ENCODE measurements at regions not wholly inside any gene's neighbourhood (a gene's known extent, or its start where the extent isn't known, plus 50 kb on each side); places are given as distances from the start of the nearest gene placed in this dataset.
"Not testable (repeated sequence)": the region's sequence is repeated elsewhere in the genome, so short reads cannot be mapped to it uniquely, and the experiment has no call there.

- Histone ChIP-seq H3K4me2 (ENCODE audit: low read length) (no peak overlapping the region), H3K9me3 (replicated peaks; ENCODE audit: low read length) (no peaks in the 10 kb centered on the region), H3K4me1 (ENCODE audit: control insufficient read depth, insufficient read depth, low read length) (peaks cover 8% of the 10 kb centered on the region), H3K9ac (ENCODE audit: low read depth, low read length) (no peak overlapping the region), H3K36me3 (ENCODE audit: insufficient read depth, low read length) (no peaks in the 10 kb centered on the region), H3K4me3 (ENCODE audit: low read length) (no peak overlapping the region), H3K27me3 (ENCODE audit: control insufficient read depth, insufficient read depth, low read length) (no peaks in the 10 kb centered on the region)
Measured at GRCh38 chr13:64640002-64640401, 2590.1 kb downstream of the PCDH9 start.

- H3K9me3 ChIP-seq (replicated peaks; ENCODE audit: low read length): no peaks in the 10 kb centered on the region
- no peak overlapping the region for H3K9ac ChIP-seq (ENCODE audit: low read depth, low read length)
- no peaks in the 10 kb centered on the region for H3K27me3 ChIP-seq (ENCODE audit: control insufficient read depth, insufficient read depth, low read length)
- H3K4me3 ChIP-seq (ENCODE audit: low read length): no peak overlapping the region
- peaks cover 8% of the 10 kb centered on the region for H3K4me1 ChIP-seq (ENCODE audit: control insufficient read depth, insufficient read depth, low read length)
- no peak overlapping the region for H3K4me2 ChIP-seq (ENCODE audit: low read length)
- H3K36me3 ChIP-seq (ENCODE audit: insufficient read depth, low read length): no peaks in the 10 kb centered on the region
Measured at GRCh38 chr13:64639206-64639605, 2590.9 kb downstream of the PCDH9 start.

GRCh38 chr13:64633948-64634347, 2596.2 kb downstream of the PCDH9 start:
- Histone ChIP-seq H3K4me2 (ENCODE audit: low read length) (no peak overlapping the region), H3K36me3 (ENCODE audit: insufficient read depth, low read length) (no peaks in the 10 kb centered on the region), H3K4me3 (ENCODE audit: low read length) (no peak overlapping the region), H3K4me1 (ENCODE audit: control insufficient read depth, insufficient read depth, low read length) (no peaks in the 10 kb centered on the region), H3K9ac (ENCODE audit: low read depth, low read length) (no peak overlapping the region), H3K27me3 (ENCODE audit: control insufficient read depth, insufficient read depth, low read length) (no peaks in the 10 kb centered on the region), H3K9me3 (replicated peaks; ENCODE audit: low read length) (no peaks in the 10 kb centered on the region)

- Histone ChIP-seq H3K9ac (ENCODE audit: low read depth, low read length) (no peak overlapping the region), H3K4me3 (ENCODE audit: low read length) (no peak overlapping the region), H3K4me1 (ENCODE audit: control insufficient read depth, insufficient read depth, low read length) (no peaks in the 10 kb centered on the region), H3K4me2 (ENCODE audit: low read length) (no peak overlapping the region), H3K9me3 (replicated peaks; ENCODE audit: low read length) (no peaks in the 10 kb centered on the region), H3K27me3 (ENCODE audit: control insufficient read depth, insufficient read depth, low read length) (no peaks in the 10 kb centered on the region), H3K36me3 (ENCODE audit: insufficient read depth, low read length) (no peaks in the 10 kb centered on the region)
Measured at GRCh38 chr13:64627654-64628053, 2602.5 kb downstream of the PCDH9 start.

- no peaks in the 10 kb centered on the region for H3K9me3 ChIP-seq (replicated peaks; ENCODE audit: low read length)
- no peak overlapping the region for H3K4me3 ChIP-seq (ENCODE audit: low read length)
- no peak overlapping the region for H3K4me2 ChIP-seq (ENCODE audit: low read length)
- H3K27me3 ChIP-seq (ENCODE audit: control insufficient read depth, insufficient read depth, low read length): no peaks in the 10 kb centered on the region
- H3K36me3 ChIP-seq (ENCODE audit: insufficient read depth, low read length): no peaks in the 10 kb centered on the region
- H3K4me1 ChIP-seq (ENCODE audit: control insufficient read depth, insufficient read depth, low read length): no peaks in the 10 kb centered on the region
- H3K9ac ChIP-seq (ENCODE audit: low read depth, low read length): no peak overlapping the region
Measured at GRCh38 chr13:64626105-64626504, 2604.0 kb downstream of the PCDH9 start.

- no peaks in the 10 kb centered on the region for H3K27me3 ChIP-seq (ENCODE audit: control insufficient read depth, insufficient read depth, low read length)
- H3K9me3 ChIP-seq (replicated peaks; ENCODE audit: low read length): no peaks in the 10 kb centered on the region
- no peak overlapping the region for H3K9ac ChIP-seq (ENCODE audit: low read depth, low read length)
- H3K4me3 ChIP-seq (ENCODE audit: low read length): no peak overlapping the region
- no peaks in the 10 kb centered on the region for H3K36me3 ChIP-seq (ENCODE audit: insufficient read depth, low read length)
- H3K4me2 ChIP-seq (ENCODE audit: low read length): no peak overlapping the region
- H3K4me1 ChIP-seq (ENCODE audit: control insufficient read depth, insufficient read depth, low read length): no peaks in the 10 kb centered on the region
Measured at GRCh38 chr13:64617231-64617630, 2612.9 kb downstream of the PCDH9 start.

GRCh38 chr13:64591971-64592370, 2638.2 kb downstream of the PCDH9 start:
- Histone ChIP-seq H3K9me3 (replicated peaks; ENCODE audit: low read length) (no peaks in the 10 kb centered on the region), H3K36me3 (ENCODE audit: insufficient read depth, low read length) (no peaks in the 10 kb centered on the region), H3K4me2 (ENCODE audit: low read length) (no peak overlapping the region), H3K4me3 (ENCODE audit: low read length) (no peak overlapping the region), H3K4me1 (ENCODE audit: control insufficient read depth, insufficient read depth, low read length) (no peaks in the 10 kb centered on the region), H3K27me3 (ENCODE audit: control insufficient read depth, insufficient read depth, low read length) (no peaks in the 10 kb centered on the region), H3K9ac (ENCODE audit: low read depth, low read length) (no peak overlapping the region)

- no peak overlapping the region for H3K9ac ChIP-seq (ENCODE audit: low read depth, low read length)
- H3K9me3 ChIP-seq (replicated peaks; ENCODE audit: low read length): no peaks in the 10 kb centered on the region
- no peak overlapping the region for H3K4me2 ChIP-seq (ENCODE audit: low read length)
- no peak overlapping the region for H3K4me3 ChIP-seq (ENCODE audit: low read length)
- no peaks in the 10 kb centered on the region for H3K27me3 ChIP-seq (ENCODE audit: control insufficient read depth, insufficient read depth, low read length)
- H3K4me1 ChIP-seq (ENCODE audit: control insufficient read depth, insufficient read depth, low read length): no peaks in the 10 kb centered on the region
- no peaks in the 10 kb centered on the region for H3K36me3 ChIP-seq (ENCODE audit: insufficient read depth, low read length)
Measured at GRCh38 chr13:64579331-64579730, 2650.8 kb downstream of the PCDH9 start.

GRCh38 chr13:64568748-64569147, 2661.4 kb downstream of the PCDH9 start:
- H3K4me3 ChIP-seq (ENCODE audit: low read length): no peak overlapping the region

GRCh38 chr13:64558031-64558430, 2672.1 kb downstream of the PCDH9 start:
- H3K27me3 ChIP-seq (ENCODE audit: control insufficient read depth, insufficient read depth, low read length); H3K4me2 ChIP-seq (ENCODE audit: low read length); H3K36me3 ChIP-seq (ENCODE audit: insufficient read depth, low read length); H3K4me1 ChIP-seq (ENCODE audit: control insufficient read depth, insufficient read depth, low read length); H3K9ac ChIP-seq (ENCODE audit: low read depth, low read length); H3K4me3 ChIP-seq (ENCODE audit: low read length); H3K9me3 ChIP-seq (replicated peaks; ENCODE audit: low read length): not testable (repeated sequence)

More at GRCh38 chr13:64568748-64569147, 2661.4 kb downstream of the PCDH9 start:
- no peak overlapping the region for H3K9ac ChIP-seq (ENCODE audit: low read depth, low read length)
- no peaks in the 10 kb centered on the region for H3K27me3 ChIP-seq (ENCODE audit: control insufficient read depth, insufficient read depth, low read length)
- no peaks in the 10 kb centered on the region for H3K9me3 ChIP-seq (replicated peaks; ENCODE audit: low read length)
- H3K4me1 ChIP-seq (ENCODE audit: control insufficient read depth, insufficient read depth, low read length): no peaks in the 10 kb centered on the region
- H3K36me3 ChIP-seq (ENCODE audit: insufficient read depth, low read length): no peaks in the 10 kb centered on the region
- no peak overlapping the region for H3K4me2 ChIP-seq (ENCODE audit: low read length)

- H3K4me3 ChIP-seq (ENCODE audit: low read length): no peak overlapping the region
- no peaks in the 10 kb centered on the region for H3K9me3 ChIP-seq (replicated peaks; ENCODE audit: low read length)
- peaks cover 16% of the 10 kb centered on the region for H3K4me1 ChIP-seq (ENCODE audit: control insufficient read depth, insufficient read depth, low read length)
- no peak overlapping the region for H3K4me2 ChIP-seq (ENCODE audit: low read length)
- no peaks in the 10 kb centered on the region for H3K36me3 ChIP-seq (ENCODE audit: insufficient read depth, low read length)
- H3K27me3 ChIP-seq (ENCODE audit: control insufficient read depth, insufficient read depth, low read length): no peaks in the 10 kb centered on the region
- no peak overlapping the region for H3K9ac ChIP-seq (ENCODE audit: low read depth, low read length)
Measured at GRCh38 chr13:64556376-64556775, 2673.8 kb downstream of the PCDH9 start.

- peaks cover 18% of the 10 kb centered on the region for H3K4me1 ChIP-seq (ENCODE audit: control insufficient read depth, insufficient read depth, low read length)
- no peak overlapping the region for H3K4me3 ChIP-seq (ENCODE audit: low read length)
- no peak overlapping the region for H3K9ac ChIP-seq (ENCODE audit: low read depth, low read length)
- no peaks in the 10 kb centered on the region for H3K27me3 ChIP-seq (ENCODE audit: control insufficient read depth, insufficient read depth, low read length)
- no peaks in the 10 kb centered on the region for H3K36me3 ChIP-seq (ENCODE audit: insufficient read depth, low read length)
- H3K4me2 ChIP-seq (ENCODE audit: low read length): no peak overlapping the region
- no peaks in the 10 kb centered on the region for H3K9me3 ChIP-seq (replicated peaks; ENCODE audit: low read length)
Measured at GRCh38 chr13:64553411-64554129, 2676.6 kb downstream of the PCDH9 start.

All from skeletal muscle satellite cell (primary cell).